HEK293 (cell line): ENCODE measurements at regions not wholly inside any gene's neighbourhood (a gene's known extent, or its start where the extent isn't known, plus 50 kb on each side); places are given as distances from the start of the nearest gene placed in this dataset.

Source experiments
- CTCF ChIP-seq: fragments of 450-650 bp; formaldehyde crosslinking; IDR thresholded peaks from 2 replicates; pipeline ENCODE4 v1.5.1; 2016; ENCODE audit warnings: missing biosample characterization, missing genetic modification characterization
- ZNF223 ChIP-seq: fragments of 450-650 bp; formaldehyde crosslinking; IDR thresholded peaks from 2 replicates; pipeline ENCODE4 v1.5.1; 2016; ENCODE audit warnings: missing biosample characterization, missing genetic modification characterization
- ZNF274 ChIP-seq, 2 experiments: fragments of 200-500 bp in 1 of 2; fragments of 450-650 bp in 1 of 2; sonication (Bioruptor generic) in 1 of 2; formaldehyde crosslinking in 1 of 2; IDR thresholded peaks; 2 replicates each; pipeline versions ENCODE4 v1.5.1 to v1.6.1; 2014 to 2016; ENCODE audit warnings: borderline replicate concordance in 1 of 2, inconsistent platforms in 1 of 2, low read length in 1 of 2, missing biosample characterization in 1 of 2, missing genetic modification characterization in 1 of 2

- TF ChIP-seq CTCF (tag by site-specific recombination) (no peak), ZNF223 (tag by site-specific recombination) (no peak), ZNF274 (IDR thresholded peaks at IDR 0.05; ENCODE audit: low read length) (no peak), ZNF274 (tag by site-specific recombination; IDR thresholded peaks at IDR 0.05; ENCODE audit: borderline replicate concordance) (no peak)
Measured at GRCh38 chr2:46839045-46839444, 76.6 kb downstream of the MCFD2 start.
